ENCODE measurements at regions not wholly inside any gene's neighbourhood (a gene's known extent, or its start where the extent isn't known, plus 50 kb on each side); places are given as distances from the start of the nearest gene placed in this dataset.
A peak's percentile ranks its signal among the peaks of the same experiment; 100 is the strongest.

GRCh38 chr2:183214680-183215079 is 90.4 kb downstream of the NUP35 start:
- no peak for DNase-seq

DNA sequence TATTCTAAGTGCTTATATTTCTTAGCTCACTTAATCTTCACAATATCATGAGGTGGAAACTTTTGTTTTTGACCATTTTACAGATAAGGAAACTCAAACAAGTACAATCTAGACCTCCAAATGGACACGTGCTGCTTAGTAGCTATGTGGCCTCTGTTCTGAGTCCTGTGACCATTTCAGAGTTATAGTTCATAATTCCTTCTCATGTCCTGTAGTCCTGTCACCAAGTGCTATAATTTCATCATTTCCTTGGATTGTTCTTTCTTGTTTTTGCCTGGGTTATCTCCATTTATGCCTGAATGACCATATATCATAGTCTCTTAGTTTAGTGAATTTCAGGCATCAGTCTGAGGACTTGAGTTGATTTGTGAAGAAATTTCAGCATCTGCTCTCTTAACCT is 91.7 kb downstream of the NUP35 start:
- no peak for DNase-seq

DNA sequence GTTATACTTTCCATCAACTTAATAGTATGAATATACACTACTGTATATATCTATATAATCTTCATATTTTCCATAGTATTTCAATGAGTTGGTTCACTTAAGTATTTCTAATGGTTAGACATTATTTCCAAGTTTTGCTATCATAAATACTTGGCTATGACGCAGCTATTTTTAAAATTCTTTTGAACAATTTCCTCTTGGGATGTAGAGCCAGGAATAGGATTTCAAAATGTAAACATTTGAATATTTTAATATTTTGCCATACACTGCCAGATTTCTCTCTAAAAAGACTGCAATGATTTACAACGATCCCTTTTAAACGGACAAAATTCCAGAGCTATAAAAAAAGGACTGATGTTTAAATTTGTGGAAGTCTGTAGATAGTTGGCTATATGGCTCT is 95.6 kb downstream of the NUP35 start:
- no peak for DNase-seq

DNA sequence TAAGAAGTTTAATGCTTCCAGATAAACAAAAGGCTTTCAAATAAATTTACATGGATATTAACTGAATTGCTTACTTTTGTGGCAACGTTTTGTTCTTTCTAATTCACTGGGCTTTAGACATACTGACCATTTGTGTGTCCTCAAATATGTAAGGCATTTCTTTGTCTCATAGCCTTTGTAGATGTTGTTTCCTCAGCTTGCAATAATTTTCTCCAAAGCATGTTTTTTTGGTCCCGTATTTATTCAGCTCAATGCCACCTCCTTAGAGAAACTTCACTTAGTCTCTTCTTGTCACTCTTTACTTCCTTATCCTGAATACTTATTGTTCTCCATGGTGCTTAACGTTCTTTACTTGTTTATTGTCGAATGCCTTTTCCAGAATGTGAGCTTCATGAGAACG is 98.5 kb downstream of the NUP35 start:
- no peak for DNase-seq

DNA sequence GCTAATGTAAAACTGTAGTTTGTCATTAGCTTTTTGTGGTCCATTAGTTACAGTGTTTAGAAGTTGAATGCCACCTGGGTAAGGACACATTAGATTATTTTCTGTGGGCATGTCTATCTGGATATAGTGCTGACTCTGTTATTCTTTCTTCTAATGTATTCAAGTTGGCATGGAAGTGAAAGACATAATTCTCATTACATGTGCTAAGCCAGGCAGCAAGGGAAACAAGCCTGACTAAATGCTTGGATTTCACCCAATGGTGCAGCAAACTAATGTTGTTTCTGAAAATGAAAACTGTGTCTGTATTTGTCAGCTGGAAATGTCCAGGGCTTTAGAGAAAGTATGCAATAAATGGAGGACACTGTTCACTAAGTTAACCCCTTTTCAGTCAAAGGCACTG is 100.7 kb downstream of the NUP35 start:
- DNase-seq, result no peak

- DNase-seq, result no peak
Observed at GRCh38 chr2:183227176-183227575, 102.9 kb downstream of the NUP35 start.

GRCh38 chr2:183229386-183229785 is 105.1 kb downstream of the NUP35 start:
- no peak for DNase-seq

- no peak for DNase-seq
Observed at GRCh38 chr2:183232161-183232865, 108.1 kb downstream of the NUP35 start.

DNA sequence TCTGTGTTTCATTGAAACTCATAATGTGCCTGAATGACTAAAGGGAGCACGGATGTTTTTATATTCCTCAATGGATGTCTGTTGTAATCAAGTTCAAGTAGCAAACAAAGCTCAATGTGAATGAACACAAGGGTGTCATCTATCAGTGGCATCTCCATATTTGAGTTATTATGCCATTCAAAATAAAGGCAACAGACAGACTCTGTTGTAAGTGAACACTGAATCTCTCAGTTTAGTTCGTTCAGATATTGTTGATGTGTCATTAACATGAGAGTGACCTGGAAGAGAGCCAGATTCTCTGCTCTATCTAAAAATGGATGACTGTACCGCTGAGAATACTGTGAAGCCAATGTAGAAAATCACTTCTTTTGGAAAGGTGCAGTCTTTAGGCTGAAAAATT is 118.7 kb downstream of the NUP35 start:
- peak in 1 of 2 experiments; percentile 44 for DNase-seq

GRCh38 chr2:183243758-183244157 is 119.5 kb downstream of the NUP35 start:
- peak; percentile 41 to 83 for DNase-seq

DNA sequence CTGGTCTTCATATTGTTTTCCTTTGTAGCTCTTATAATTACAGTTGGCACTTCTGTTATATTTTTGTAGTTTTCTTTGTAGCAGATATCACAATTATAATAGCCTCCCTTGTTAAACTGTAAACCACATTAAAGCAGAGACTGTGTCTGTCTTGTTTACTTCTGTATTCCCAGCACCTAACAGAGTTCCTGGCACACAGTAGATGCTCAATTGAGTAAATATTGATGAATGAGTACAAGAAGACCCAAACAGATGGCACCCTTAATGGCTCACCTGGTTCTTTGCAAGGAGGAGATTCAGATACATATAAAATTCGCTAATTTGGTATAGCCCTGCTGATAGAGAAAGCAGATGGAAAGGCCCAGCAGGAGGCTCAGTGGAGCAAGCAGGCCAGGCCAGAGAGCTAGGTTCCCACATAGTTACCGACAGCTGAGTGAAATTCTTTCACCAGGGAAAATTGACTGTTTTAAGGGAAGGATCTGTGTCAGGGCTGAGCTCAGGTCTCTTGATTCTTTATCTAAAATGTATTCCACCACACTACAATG is 120.1 kb downstream of the NUP35 start:
- DNase-seq, result peak; percentile 54 to 82

DNA sequence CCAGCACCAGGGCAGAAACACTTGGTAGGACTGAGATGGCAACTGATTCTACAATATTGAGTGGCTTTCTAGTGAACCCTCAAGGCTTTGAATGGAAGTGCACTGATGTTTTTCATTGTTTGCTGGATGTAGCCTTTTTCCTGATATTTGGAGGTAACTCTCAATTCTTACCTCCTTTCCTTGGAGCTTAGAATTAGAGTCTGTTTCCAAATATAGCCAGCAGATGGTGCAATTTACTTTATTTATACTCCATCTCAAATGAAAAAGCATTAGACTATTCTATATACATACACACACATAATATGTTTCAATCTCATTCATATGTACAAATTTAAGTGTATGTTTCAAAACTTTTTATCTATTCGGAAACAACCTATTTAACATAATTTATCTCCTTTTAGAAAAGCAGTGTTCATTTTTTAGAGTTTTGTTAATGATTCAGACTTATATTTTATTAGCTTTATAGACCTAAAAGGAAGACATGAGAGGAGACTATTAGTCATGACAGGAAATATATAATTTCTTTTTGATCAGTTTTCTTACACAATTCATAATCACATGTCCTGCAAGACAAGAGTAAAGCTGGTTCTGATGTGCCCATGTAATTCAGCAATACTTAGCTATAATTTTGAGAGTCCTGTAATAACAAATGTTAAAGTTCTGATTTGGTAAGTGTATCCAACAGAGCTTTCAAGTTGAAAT is 124.8 kb downstream of the NUP35 start:
- peak in 1 of 2 experiments; percentile 34 for DNase-seq

GRCh38 chr2:183250061-183250460 is 125.8 kb downstream of the NUP35 start:
- peak in 1 of 2 experiments; percentile 4 for DNase-seq

- no peak for DNase-seq
Observed at GRCh38 chr2:183250472-183250871, 126.2 kb downstream of the NUP35 start.

DNA sequence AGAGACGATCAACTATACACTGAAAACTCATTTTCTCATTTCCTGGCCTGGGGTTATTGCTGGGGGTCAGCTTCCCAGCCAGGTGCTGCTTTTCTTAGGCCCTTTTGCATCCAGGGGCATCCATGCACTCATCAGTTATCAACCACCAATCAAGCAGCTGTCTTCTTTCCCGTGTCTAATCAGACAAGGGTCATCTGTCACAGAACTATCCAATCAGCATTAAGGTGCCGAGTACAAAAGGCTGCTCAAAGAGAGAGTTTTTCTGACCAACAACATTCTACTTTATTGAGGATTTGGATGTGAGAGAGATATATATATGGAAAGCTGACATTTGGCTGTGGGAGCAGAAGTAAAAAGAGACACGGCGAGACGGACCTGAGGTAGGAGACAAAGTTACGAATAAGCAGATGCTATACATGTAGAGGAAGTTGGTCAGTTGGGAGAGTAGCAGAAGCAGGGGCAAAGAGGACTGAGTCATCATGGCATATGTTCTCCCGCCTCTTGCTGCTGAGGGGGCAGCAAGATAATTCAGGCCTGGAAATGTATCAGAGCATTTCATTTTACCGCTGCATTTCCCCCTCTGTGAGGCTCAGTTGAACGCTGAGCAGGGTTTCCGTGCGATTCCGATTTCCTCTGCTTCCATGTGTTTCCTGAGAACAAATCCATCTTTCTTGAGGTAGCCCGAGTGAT is 129.3 kb downstream of the NUP35 start:
- no peak for DNase-seq

- DNase-seq, result no peak
Observed at GRCh38 chr2:183255411-183255810, 131.2 kb downstream of the NUP35 start.

DNA sequence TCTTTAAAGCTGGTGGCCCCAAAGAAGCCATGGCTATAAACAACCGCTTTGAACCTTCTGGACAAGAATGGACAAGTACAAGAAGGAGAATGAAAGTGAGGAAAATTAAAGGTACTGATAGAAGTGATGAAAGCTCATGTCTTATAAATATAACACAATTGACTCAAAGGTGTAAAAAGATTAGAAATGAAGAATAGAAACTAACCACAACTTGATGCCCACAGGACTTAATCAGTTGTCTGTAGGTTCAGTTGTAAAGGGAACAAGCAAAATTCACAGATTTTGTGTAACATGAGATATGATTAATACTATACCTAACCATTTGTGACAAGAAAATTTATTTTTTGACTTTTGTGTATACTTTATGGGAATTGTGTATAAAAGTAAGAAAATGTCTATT is 135.7 kb downstream of the NUP35 start:
- no peak for DNase-seq

DNA sequence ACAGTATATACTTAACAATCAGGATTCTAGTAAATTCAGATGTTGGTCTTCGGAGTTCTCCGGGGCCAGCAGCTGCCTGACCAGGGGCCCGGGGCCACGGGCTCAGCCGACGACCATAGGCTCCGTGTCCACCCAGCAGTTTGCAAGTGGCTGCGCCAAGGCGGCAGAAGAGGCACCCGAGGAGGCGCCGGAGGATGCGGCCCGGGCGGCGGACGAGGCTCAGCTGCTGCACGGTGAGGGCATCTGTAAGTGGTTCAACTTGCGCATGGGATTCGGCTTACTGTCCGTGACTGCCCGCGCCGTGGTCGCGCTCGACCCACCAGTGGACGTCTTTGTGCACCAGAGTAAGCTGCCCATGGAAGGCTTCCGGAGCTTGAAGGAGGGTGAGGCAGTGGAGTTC is 136.3 kb downstream of the NUP35 start:
- no peak for DNase-seq

GRCh38 chr2:183264890-183265535 is 140.8 kb downstream of the NUP35 start:
- DNase-seq, result no peak

GRCh38 chr2:183267148-183267827 is 143.0 kb downstream of the NUP35 start:
- DNase-seq, result no peak

- DNase-seq, result no peak
Observed at GRCh38 chr2:183269956-183270355, 145.7 kb downstream of the NUP35 start.

GRCh38 chr2:183283209-183283608 is 159.0 kb downstream of the NUP35 start:
- DNase-seq, result no peak

GRCh38 chr2:183284606-183285005 is 160.4 kb downstream of the NUP35 start:
- no peak for DNase-seq
